DOHH2 (cell line): ENCODE measurements at regions not wholly inside any gene's neighbourhood (a gene's known extent, or its start where the extent isn't known, plus 50 kb on each side); places are given as distances from the start of the nearest gene placed in this dataset.

Source experiments
- EZH2phosphoT487 ChIP-seq: fragments of 200-600 bp; sonication (generic); IDR thresholded peaks from 2 replicates; pipeline ENCODE4 v1.6.1; 2017; ENCODE audit warnings: borderline replicate concordance, mild to moderate bottlenecking, antibody characterized with exemption, low read length, moderate library complexity, mixed read lengths
- TF ChIP-seq, protein P1 (sequence below): fragments of 200-600 bp; sonication (generic); IDR thresholded peaks from one replicate; pipeline ENCODE4 v1.5.1; 2014; ENCODE audit warnings: antibody characterized with exemption, mild to moderate bottlenecking, low read depth, low read length; ENCODE audit not compliant: poor library complexity, severe bottlenecking

DNA sequence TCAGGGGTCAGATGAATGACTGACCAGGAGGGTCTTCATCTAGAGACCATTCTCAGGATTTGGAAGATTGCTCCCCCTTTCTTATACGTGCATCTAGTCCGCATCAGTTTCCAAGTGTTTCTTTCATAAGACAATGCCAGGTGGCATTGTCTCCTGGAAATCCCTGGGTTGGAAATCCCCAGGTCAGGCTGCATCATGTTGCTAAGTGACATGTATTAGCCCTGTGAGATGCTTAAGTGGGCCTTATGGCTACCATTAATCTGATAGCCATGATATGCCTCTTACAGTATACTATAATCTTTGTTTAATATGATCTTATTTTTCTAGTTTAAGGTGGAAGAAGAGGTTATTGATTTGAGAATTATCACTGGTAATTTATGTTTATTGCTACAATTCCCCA is 92.8 kb downstream of the DIO3 start:
- TF ChIP-seq, protein P1, sequence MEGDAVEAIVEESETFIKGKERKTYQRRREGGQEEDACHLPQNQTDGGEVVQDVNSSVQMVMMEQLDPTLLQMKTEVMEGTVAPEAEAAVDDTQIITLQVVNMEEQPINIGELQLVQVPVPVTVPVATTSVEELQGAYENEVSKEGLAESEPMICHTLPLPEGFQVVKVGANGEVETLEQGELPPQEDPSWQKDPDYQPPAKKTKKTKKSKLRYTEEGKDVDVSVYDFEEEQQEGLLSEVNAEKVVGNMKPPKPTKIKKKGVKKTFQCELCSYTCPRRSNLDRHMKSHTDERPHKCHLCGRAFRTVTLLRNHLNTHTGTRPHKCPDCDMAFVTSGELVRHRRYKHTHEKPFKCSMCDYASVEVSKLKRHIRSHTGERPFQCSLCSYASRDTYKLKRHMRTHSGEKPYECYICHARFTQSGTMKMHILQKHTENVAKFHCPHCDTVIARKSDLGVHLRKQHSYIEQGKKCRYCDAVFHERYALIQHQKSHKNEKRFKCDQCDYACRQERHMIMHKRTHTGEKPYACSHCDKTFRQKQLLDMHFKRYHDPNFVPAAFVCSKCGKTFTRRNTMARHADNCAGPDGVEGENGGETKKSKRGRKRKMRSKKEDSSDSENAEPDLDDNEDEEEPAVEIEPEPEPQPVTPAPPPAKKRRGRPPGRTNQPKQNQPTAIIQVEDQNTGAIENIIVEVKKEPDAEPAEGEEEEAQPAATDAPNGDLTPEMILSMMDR = no peak
- no peak for TF ChIP-seq EZH2phosphoT487
